Mesendoderm (in vitro differentiated cells): ENCODE measurements at regions not wholly inside any gene's neighbourhood (a gene's known extent, or its start where the extent isn't known, plus 50 kb on each side); places are given as distances from the start of the nearest gene placed in this dataset.

Source experiments
- DNase-seq: peaks from one replicate; pipeline ENCODE4 v3.0.0; 2013
- H2AK5ac ChIP-seq: 2 replicates; pipeline ENCODE4 v1.6.1; 2013; ENCODE audit warnings: low read length, inconsistent platforms
- H2BK120ac ChIP-seq: 2 replicates; pipeline ENCODE4 v1.6.1; 2013; ENCODE audit warnings: low read depth, mild to moderate bottlenecking, low read length, moderate library complexity, mixed read lengths
- H2BK15ac ChIP-seq: replicated peaks from 2 replicates; pipeline ENCODE4 v1.6.1; 2013; ENCODE audit warnings: low read depth, mild to moderate bottlenecking, moderate library complexity
- H2BK5ac ChIP-seq: 2 replicates; pipeline ENCODE4 v1.6.1; 2013; ENCODE audit warnings: low read length, inconsistent platforms
- H3K18ac ChIP-seq: 2 replicates; pipeline ENCODE4 v1.6.1; 2013; ENCODE audit warnings: mild to moderate bottlenecking, low read length, mixed read lengths
- H3K23ac ChIP-seq: one replicate; pipeline ENCODE4 v1.6.1; 2013; ENCODE audit warnings: low read length
- H3K27ac ChIP-seq: 2 replicates; pipeline ENCODE4 v1.5.1; 2013; ENCODE audit warnings: low read depth, mild to moderate bottlenecking, inconsistent platforms, low read length, moderate library complexity
- H3K27me3 ChIP-seq: 2 replicates; pipeline ENCODE4 v1.6.1; 2013; ENCODE audit warnings: low read length, control low read depth, mild to moderate bottlenecking, inconsistent platforms; ENCODE audit not compliant: insufficient read depth, poor library complexity
- H3K36me3 ChIP-seq: 2 replicates; pipeline ENCODE4 v1.6.1; 2013; ENCODE audit warnings: low read length, inconsistent platforms; ENCODE audit not compliant: control insufficient read depth, insufficient read depth
- H3K4ac ChIP-seq: one replicate; pipeline ENCODE4 v1.6.1; 2013; ENCODE audit warnings: low read depth, mild to moderate bottlenecking, low read length, moderate library complexity
- H3K4me1 ChIP-seq: 2 replicates; pipeline ENCODE4 v1.6.1; 2013; ENCODE audit warnings: low read depth, low read length, inconsistent platforms; ENCODE audit not compliant: control insufficient read depth
- H3K4me2 ChIP-seq: 2 replicates; pipeline ENCODE4 v1.6.1; 2013; ENCODE audit warnings: low read length
- H3K4me3 ChIP-seq: 2 replicates; pipeline ENCODE4 v1.5.1; 2013; ENCODE audit warnings: mild to moderate bottlenecking, low read length
- H3K56ac ChIP-seq: one replicate; pipeline ENCODE4 v1.6.1; 2013; ENCODE audit warnings: low read length
- H3K79me1 ChIP-seq: 2 replicates; pipeline ENCODE4 v1.6.1; 2013; ENCODE audit warnings: low read length, inconsistent platforms
- H3K79me2 ChIP-seq: 2 replicates; pipeline ENCODE4 v1.6.1; 2013; ENCODE audit warnings: mild to moderate bottlenecking, low read length; ENCODE audit not compliant: control insufficient read depth, insufficient read depth
- H3K9ac ChIP-seq: 2 replicates; pipeline ENCODE4 v1.6.1; 2013; ENCODE audit warnings: low read length, inconsistent platforms
- H4K5ac ChIP-seq: one replicate; pipeline ENCODE4 v1.6.1; 2013; ENCODE audit warnings: low read length
- H4K8ac ChIP-seq: one replicate; pipeline ENCODE4 v1.6.1; 2013; ENCODE audit warnings: low read depth, mild to moderate bottlenecking, control low read depth, low read length, moderate library complexity
- WGBS: extraction: QIAGEN DNeasy Blood & Tissue Kit; methylation state at CpG from one replicate; pipeline ENCODE4 v1.1.7; 2013; ENCODE audit warnings: low lambda C conversion rate, missing lambda C conversion rate; ENCODE audit not compliant: insufficient coverage; ENCODE audit errors: extremely low coverage; 5-methylcytosine and 5-hydroxymethylcytosine counted together

DNA sequence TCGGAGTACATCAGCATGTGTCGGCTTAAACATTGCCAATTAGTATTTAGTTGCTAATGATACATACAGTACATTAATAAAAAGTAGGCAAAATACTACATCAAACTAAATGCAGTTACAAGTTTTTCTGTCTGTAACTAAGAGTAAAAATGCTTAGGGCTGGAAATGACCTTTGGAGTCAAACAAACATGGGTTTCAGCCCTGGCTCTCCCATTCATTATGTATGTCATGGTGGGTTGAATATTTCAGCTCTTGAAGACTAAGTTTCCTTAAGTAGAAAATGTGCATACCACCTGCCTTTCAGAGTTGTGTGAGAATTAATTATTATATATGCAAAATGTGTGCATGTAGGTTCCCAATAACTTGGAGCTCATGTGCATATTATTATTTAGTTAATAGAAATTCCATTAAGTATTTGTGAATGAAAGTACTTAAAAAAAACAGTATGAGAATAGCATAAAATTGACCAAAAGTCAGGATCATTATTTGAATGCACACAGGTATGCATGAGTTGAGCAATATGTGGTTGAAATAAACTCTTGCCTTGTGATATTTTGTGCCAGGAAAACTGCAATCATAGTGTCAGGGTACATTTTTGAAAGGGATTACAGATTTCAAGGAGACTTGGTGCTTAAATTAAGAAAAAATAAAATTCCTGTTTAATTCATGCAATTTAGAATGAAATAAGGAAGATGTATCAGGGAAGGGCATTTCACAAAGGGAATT is 2048.7 kb downstream of the PCDH7 start:
- H3K4me3 ChIP-seq: no peak overlapping the region
- H3K9ac ChIP-seq: no peak overlapping the region
- no peak overlapping the region for H2BK15ac ChIP-seq
- no peak overlapping the region for H3K4me2 ChIP-seq
- WGBS: no CpG with 5 or more reads among the region's 2 CpGs
- no peak overlapping the region for H2BK5ac ChIP-seq
- H3K56ac ChIP-seq: no peak overlapping the region
- H3K4me1 ChIP-seq: no peaks in the 10 kb centered on the region
- H2BK120ac ChIP-seq: no peak overlapping the region
- H3K27me3 ChIP-seq: no peaks in the 10 kb centered on the region
- no peak overlapping the region for H3K27ac ChIP-seq
- no peak overlapping the region for H4K8ac ChIP-seq
- no peaks in the 10 kb centered on the region for H3K79me2 ChIP-seq
- H3K18ac ChIP-seq: no peak overlapping the region
- no peaks in the 10 kb centered on the region for H3K79me1 ChIP-seq
- H3K4ac ChIP-seq: no peak overlapping the region
- no peaks in the 10 kb centered on the region for H3K36me3 ChIP-seq
- H3K23ac ChIP-seq: no peak overlapping the region
- DNase-seq: no peak
- no peak overlapping the region for H4K5ac ChIP-seq
- H2AK5ac ChIP-seq: no peak overlapping the region

DNA sequence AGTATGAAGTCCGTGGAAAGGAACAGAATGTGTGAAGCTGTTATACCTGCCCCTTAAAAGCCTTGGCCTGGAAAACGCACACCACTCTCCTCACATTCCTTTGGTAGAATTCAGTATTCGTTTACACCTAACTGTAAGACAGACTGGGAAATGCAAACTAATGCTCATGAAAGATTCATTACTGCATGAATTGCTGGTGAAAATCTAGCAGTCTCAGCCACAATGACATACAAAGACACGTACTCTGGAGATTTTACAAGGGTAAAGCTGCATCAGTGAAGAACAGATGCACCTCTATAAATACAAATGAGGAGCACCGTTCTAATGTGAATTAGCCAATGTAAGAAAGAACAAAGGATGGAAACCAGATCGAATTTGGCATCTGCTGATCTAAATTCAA is 2051.3 kb downstream of the PCDH7 start:
- Histone ChIP-seq H3K23ac (no peak overlapping the region), H3K4me3 (no peak overlapping the region), H3K79me2 (no peaks in the 10 kb centered on the region), H3K27ac (no peak overlapping the region), H4K8ac (no peak overlapping the region), H2BK5ac (no peak overlapping the region), H3K4me2 (no peak overlapping the region), H4K5ac (no peak overlapping the region), H2AK5ac (no peak overlapping the region), H2BK15ac (no peak overlapping the region), H3K27me3 (no peaks in the 10 kb centered on the region), H3K56ac (no peak overlapping the region), H3K9ac (no peak overlapping the region), H3K36me3 (no peaks in the 10 kb centered on the region), H3K18ac (no peak overlapping the region), H3K4ac (no peak overlapping the region), H3K79me1 (no peaks in the 10 kb centered on the region), H2BK120ac (no peak overlapping the region), H3K4me1 (no peaks in the 10 kb centered on the region)
- no CpG with 5 or more reads among the region's 6 CpGs for WGBS
- DNase-seq: peak; percentile 16

- peak; percentile 80 for DNase-seq
- Histone ChIP-seq H3K79me1 (no peaks in the 10 kb centered on the region), H3K27me3 (no peaks in the 10 kb centered on the region), H3K4me1 (no peaks in the 10 kb centered on the region), H3K9ac (no peak overlapping the region), H2AK5ac (no peak overlapping the region), H3K18ac (no peak overlapping the region), H3K36me3 (no peaks in the 10 kb centered on the region), H2BK5ac (no peak overlapping the region), H3K27ac (no peak overlapping the region), H4K8ac (no peak overlapping the region), H2BK15ac (no peak overlapping the region), H3K4ac (no peak overlapping the region), H3K23ac (no peak overlapping the region), H3K79me2 (no peaks in the 10 kb centered on the region), H4K5ac (no peak overlapping the region), H3K4me2 (no peak overlapping the region), H3K56ac (no peak overlapping the region), H3K4me3 (no peak overlapping the region), H2BK120ac (no peak overlapping the region)
- WGBS: no CpG with 5 or more reads among the region's 5 CpGs
These were observed 2054.9 kb downstream of the PCDH7 start for GRCh38 chr4:32775049-32775448.

DNA sequence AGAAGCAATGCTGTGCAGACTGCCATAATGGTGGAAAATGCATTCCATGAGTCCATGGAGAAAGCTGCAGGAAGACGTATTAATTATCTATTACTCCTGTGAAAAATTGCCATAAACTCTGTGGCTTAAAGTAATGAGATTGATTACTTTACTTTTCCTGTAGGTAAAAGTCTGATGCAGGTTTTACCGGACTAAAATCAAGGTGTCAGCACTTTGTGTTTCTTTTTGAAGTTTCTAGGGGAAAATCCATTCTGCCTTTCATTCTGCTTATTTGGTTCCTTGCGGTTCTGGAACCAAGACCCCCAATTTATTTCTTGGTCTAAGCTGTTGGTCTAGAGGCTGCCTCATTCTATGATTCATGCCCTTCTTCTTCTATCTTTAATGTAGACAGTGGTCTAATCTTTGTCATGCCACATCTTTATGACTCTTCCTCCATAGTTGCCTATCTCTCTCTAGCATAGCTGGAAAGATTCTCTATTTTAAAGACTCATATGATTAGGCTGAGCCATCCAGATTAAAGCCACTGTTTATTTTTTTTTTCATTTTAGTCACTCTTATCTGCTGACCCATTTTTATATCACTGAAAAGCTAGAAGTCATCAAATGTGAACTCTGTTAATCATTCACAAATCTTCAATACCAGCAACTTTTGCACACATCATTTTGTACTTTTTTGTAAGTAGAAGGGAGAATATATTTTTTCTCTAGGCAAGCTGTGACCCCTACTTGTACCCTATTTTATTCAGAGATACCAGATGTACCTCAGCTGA is 2056.4 kb downstream of the PCDH7 start:
- Histone ChIP-seq H2BK120ac (no peak overlapping the region), H2AK5ac (no peak overlapping the region), H3K4ac (no peak overlapping the region), H4K8ac (no peak overlapping the region), H3K4me3 (no peak overlapping the region), H3K36me3 (no peaks in the 10 kb centered on the region), H3K4me1 (no peaks in the 10 kb centered on the region), H3K56ac (no peak overlapping the region), H3K9ac (no peak overlapping the region), H3K4me2 (no peak overlapping the region), H4K5ac (no peak overlapping the region), H3K18ac (no peak overlapping the region), H3K79me1 (no peaks in the 10 kb centered on the region), H2BK15ac (no peak overlapping the region), H3K79me2 (no peaks in the 10 kb centered on the region), H3K27ac (no peak overlapping the region), H3K23ac (no peak overlapping the region), H3K27me3 (no peaks in the 10 kb centered on the region), H2BK5ac (no peak overlapping the region)
- DNase-seq: no peak
- WGBS: no CpG with 5 or more reads among the region's 3 CpGs

DNA sequence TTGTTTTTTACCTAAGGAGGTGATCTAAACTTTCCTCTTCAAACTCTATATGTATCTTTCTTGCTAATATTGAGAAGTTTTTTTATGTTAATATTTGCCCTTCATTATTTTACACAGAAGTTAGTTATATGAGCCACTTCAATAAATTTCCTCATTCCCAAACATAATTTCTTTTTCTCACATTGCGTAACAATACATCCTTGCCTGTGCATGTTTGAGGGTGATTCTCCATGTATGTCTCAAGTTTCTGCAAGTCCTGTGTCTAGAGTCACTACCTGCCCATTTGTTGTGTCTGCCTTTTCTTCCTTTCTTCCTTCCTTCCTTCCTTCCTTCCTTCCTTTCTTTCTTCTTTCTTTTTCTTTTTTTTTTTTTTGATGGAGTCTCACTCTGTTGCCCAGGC is 2057.9 kb downstream of the PCDH7 start:
- Histone ChIP-seq H3K4me1 (no peaks in the 10 kb centered on the region), H2BK120ac (no peak overlapping the region), H3K79me2 (no peaks in the 10 kb centered on the region), H3K36me3 (no peaks in the 10 kb centered on the region), H2AK5ac (no peak overlapping the region), H3K56ac (no peak overlapping the region), H3K9ac (no peak overlapping the region), H3K79me1 (no peaks in the 10 kb centered on the region), H4K5ac (no peak overlapping the region), H3K27me3 (no peaks in the 10 kb centered on the region), H4K8ac (no peak overlapping the region), H3K4me2 (no peak overlapping the region), H3K4ac (no peak overlapping the region), H2BK15ac (no peak overlapping the region), H3K27ac (no peak overlapping the region), H3K18ac (no peak overlapping the region), H3K23ac (no peak overlapping the region), H3K4me3 (no peak overlapping the region), H2BK5ac (no peak overlapping the region)
- no peak for DNase-seq
- WGBS: no CpG with 5 or more reads among the region's 1 CpG
